T-helper 2 cell treated with Interferon-gamma antibody and Interleukin-4, amounts not matched to agents 100 ng/mL and 5 ng/mL, for 36 hours (primary cell): ENCODE measurements at regions not wholly inside any gene's neighbourhood (a gene's known extent, or its start where the extent isn't known, plus 50 kb on each side); places are given as distances from the start of the nearest gene placed in this dataset.

ENCODE experiments used
- intact Hi-C: fragments of 100-400 bp; cut with micrococcal nuclease; formaldehyde crosslinking; loops from one replicate; pipeline ENCODE4 v1.15.1; 2023

DNA sequence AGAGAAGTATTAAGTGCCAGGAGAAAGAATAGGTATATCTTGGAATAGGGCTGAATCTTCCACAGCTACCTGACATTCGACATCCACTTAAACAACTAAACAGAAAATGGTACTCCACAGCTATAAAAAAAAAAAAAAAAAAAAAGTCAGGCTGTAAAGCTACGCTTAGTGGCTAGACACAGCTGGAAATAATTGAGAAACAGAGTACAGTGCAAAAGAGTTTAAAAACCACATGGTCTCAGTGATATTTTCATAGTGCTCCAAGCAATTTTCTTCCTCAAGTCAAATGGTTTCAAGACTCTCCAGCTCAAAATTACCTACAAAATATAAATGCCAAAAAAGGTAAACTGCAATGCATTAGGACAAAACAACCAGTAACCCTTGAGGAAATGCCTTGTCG lies 607.1 kb downstream of the KCNJ2 start:
- intact Hi-C loops = no loop called here

DNA sequence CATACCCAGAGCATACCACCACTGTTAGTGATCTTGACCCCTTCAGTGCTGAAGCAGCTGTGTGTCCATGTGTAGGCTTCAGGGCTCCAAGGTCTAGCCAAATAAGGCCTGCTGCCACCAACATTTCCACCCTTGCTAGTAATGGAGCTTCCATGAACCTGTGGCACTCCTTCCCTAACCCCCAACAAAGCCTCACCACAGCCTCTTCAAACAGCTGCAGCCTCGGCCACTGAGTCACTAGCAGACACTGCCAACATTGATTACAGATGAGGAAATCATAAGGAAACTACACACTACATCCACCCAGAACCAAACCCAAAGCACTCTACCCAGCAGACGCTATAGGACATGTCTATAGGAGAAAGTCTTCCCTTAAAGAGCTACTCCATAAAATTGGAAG lies 610.7 kb downstream of the KCNJ2 start:
- intact Hi-C loops = no loop called here

DNA sequence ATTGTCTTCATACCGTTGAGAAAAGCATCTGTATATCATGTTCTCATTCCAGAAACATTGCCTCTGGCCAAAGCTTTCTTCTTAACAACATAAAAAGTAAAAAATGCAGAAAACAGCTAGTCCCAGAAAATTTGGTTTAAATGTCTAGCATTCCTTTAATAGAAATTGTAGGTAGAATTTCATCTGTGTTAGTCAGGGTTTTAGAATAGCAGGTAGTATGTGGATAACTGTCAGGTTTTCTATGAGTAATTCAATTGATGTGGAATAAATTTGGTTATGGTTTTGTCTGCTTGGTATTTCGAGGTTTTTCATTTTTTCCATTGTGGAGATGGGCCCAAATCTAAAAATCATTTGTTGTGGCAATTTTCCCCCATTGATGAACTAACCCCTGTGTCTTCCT lies 616.7 kb downstream of the KCNJ2 start:
- intact Hi-C loops = no loop called here

DNA sequence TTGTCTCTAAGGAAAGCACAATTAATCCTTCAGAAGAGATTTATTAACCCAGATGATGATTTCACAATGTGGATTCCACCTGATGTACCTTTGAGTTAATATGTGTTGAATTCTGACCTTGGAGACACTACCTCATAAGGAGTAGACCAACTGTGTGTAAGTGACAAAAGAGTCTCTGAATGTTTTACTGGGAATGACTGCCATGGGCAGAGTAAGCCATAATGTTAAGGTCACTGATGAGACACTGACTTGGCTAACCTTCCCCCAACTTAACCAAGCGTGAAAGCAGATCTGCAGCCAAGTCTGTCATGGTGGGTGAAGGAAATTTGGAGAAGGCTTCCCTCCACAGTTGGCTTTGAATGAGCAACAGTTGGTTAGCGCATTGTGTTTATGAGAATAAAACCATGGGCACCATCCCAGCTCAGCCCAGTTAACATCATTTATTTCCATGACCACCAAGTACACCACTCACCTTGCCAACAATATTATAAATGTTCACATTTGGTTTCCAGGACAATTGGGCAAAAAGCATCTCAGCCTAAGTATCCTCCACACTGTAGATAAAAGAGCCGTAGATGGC lies 618.5 kb downstream of the KCNJ2 start:
- intact Hi-C loops = no loop called here

DNA sequence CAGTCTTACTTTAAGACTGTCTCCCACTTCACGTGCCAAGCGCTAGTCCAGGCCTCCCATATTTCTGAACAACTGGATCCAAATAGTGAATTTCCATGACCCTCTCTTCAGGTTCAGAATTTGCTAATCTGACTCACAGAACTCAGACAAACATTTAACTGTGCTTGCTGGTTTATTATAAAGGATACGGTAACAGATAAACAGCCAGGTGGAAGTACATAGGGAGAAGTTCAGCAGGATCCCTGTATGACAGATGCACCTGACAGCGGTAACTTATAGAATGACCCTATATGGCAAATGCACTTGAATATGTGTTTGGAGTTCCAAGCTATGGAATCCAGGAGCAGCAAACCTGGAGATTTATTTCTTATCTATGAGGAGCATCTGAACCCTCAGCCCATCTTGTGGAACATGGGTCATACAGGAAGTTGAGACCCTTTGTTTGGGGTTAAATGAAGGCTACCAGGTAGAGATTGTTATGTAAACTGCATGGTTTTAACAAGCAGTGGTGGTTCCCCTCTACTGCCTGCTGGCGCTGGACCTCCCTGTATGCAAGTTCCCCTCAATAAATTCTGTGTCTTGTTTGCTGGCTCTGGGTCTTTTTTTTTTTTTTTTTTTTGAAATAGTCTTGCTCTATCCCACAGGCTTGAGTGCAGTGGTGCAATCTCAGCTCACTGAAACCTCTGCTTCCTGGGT lies 622.6 kb downstream of the KCNJ2 start:
- intact Hi-C loops = no loop called here

DNA sequence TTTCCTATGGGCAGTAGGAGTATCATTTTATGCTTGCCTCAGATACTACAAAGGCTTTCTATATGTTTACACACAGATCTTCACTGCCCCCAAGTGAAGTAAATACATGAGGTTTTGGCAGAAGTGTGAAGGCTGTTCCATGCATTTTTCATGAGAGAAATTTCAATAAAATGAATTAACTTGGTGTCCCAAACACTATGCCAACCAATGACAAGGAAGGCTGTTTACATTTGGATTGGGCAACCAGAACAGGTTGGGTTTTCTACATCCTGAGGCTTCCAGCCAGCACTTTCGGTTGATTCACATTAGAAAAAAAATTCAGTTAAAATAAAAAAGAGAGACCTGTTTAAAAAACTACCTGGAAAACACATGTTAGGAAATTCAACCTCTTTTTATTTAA lies 625.4 kb downstream of the KCNJ2 start:
- intact Hi-C loops = no loop called here

DNA sequence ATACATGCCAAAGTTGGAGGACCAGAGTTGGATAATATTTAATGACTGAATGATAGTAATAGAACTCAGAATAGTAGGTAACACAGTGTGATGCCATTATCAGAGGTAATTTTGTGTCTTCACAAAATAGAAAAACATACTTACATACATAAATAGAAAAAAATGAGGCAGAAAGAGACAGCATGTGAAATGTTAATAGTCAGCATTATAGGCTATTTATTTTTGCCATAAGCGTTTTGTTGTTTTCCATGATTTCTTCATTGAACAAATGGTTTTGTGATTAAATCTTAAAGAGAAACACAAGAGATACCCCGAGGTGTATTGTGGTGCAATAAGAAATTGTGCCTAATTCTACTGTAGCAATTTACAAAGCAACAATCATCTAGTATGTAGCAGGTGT lies 626.3 kb downstream of the KCNJ2 start:
- intact Hi-C loops = no loop called here

DNA sequence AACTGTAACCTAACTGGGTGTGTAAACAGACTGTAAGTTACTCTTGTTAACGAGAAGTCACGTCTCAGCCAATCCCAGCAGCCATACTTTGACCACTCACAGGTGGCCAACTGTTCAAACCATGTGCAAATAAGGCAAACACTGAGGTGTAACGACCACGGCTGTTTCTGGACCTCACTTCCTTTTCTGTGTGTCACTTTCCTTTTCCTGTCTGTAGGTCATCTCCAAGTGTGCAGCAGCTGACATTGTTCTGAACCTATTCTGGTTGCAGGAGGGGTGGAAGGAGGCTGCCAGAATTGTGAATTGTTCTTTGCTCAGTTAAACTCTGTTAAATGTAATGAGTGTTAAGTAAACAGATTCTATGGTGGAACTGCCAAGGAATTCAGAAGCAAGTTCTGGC lies 627.4 kb downstream of the KCNJ2 start:
- intact Hi-C loops = no loop called here

DNA sequence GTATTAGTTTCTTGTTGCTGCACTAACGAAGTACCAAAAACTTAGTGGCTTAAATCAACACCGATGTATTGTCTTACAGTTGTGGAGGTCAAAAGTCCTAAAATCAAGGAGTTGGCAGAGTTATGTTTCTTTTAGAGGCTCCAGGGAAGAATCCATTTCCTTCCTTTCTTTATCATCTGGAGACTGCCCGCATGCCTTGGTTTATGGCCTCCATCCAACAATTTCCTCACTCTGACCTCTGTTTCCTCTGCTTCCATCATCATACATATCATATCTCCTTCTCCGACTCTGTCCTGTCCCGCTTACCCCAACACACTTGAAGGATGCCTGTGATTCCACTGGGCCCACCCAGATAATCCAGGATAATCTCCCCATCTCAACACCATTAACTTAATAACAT lies 627.8 kb downstream of the KCNJ2 start:
- intact Hi-C loops = no loop called here

DNA sequence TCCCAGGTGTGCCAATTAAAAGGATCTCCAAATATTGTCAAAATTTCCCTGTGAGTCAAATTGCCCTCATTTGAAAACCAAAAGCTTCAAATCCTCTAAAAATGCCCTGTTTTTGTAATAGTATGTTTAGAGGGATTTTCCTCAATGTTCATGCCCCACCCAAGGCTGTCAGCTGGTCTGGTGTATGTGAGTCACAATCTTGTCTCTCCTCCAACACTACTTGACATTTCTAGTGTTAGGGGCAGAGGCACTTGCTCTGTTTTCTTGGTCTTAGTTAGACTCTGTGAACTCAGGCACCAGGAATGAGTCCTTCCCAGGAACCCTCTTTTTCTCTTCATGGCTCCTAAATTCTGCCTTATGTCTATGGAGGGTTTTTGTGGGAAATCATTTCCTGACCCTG lies 634.8 kb downstream of the KCNJ2 start:
- intact Hi-C loops = no loop called here

DNA sequence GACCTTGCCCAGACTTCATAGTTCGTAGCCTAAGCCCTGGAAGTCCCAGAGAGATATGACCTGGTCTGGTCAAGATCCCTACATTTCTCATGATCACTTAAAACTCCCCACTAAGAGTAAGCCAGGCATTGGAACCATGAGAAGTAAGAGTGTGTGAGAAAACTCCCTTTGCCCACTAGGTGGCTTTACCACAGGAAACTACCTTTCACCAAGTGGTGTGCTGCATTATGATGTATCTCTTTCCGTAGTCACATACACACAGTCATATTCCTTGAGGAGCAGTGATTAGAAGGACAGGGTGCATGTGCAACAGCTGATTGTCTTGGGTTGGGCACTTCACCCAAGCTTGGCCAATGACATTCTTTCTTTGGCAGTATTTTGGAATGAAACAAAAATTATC lies 639.3 kb downstream of the KCNJ2 start:
- intact Hi-C loops = no loop called here

DNA sequence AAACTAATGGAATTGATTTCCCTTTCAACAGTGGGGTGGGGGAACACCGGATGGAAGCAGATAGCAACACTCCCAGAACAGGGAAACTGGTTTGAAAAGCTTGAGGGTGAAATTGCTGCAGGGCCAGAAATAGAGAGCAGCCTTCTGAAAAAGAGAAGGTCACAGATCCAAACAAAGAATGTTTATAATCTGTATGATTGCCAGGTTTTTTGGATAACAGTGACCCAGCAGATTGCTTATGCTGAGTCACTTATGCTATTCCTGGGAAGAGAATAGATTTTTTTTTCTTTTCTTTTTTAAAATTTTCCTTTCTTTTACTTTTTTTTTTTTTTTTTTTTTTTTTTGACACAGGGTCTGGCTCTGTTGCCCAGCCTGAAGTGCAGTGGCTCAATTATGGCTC lies 641.3 kb downstream of the KCNJ2 start:
- intact Hi-C loops = no loop called here

DNA sequence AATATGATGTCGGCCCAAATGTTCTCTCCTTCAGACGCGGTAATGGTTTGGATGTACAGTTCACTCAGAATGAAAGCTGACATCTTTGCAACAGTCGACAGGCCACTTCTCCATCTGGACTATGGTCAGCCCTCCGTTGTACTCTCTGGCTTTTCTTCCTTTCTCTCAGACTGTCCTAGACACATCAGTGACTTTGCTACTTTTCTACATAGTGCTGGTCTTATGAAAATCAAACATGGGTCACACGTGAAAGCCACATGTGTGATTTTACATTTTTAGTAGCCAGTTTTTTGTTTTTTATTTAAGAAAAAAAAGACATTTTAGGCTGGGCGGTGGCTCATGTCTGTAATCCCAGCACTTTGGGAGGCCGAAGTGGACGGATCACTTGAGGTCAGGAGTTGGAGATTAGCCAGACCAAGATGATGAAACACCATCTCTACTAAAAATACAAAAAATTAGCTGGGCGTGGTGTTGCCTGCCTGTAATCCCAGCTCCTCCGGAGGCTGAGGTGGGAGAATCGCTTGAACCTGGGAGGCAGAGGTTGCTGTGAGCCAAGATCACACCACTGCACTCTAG lies 644.1 kb downstream of the KCNJ2 start:
- intact Hi-C loops = no loop called here

DNA sequence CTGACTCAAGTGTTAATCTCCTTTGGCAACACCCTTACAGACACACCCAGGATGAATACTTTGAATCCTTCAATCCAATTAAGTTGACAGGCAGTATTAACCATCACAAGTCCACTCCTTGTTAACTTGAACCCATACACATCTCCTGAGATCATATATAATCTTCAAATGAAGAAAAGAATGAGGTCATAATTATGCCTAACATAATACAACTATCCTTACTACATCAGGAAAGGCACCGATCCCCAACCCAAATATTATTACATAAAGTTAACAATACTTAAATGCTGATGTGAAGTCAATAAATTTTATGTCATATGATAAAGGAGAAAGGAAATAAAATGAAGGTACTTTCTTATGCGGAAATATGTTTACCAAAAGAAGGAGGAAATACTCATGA lies 649.9 kb downstream of the KCNJ2 start:
- intact Hi-C loops = no loop called here

DNA sequence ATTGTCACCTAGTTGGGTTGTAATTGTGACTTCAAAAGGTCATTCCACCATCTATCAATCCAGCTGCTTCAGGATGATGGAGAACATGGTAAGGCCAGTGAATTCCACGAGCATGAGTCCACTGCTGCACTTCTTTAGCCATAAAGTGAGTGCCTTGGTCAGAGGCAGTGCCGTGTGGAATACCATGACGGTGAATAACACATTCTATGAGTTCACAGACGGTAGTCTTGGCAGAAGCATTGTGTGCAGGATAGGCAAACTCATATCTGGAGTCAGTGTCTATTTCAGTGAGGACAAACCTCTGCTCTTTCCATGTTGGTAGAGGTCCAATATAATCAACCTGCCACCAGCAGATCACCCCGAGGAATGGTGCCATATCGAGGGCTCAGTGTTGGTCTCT lies 650.9 kb downstream of the KCNJ2 start:
- intact Hi-C loops = no loop called here

DNA sequence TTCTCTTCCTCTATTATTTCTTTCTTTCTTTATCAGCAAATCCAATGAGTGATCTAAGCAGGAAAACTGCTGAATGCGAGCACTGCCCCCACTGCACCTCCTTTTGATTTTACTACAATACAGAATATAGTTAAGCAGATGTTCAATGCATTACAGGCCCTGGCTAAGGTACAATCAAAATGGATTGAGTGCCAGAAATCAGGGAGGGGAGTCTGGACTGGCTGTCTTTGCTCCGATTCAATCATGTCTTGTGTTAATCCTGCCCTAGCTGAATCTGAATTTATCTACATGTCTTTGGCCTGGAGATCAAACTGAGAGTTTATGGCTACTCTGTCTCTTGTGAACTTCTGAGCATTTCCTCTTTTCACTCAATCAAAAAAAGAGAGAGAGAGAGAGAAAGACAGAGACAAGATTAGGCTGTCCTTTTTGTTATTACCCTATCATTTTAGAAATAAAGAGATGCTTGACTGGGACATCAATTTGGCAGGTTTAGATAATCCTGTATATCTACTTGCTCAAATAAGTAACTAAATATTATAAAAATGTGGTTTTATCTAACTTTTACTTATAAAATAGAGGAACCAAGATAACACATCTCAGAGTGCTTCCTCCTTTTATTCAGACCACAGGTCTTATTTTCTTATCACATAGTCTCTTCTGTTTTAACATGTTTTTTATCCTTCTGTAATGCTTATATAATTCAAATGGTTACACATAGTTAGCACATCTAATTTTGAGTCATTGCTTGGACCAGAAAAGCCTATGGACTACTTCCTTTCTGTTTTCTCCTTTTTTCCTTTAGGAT lies 656.2 kb downstream of the KCNJ2 start:
- intact Hi-C loops = no loop called here

DNA sequence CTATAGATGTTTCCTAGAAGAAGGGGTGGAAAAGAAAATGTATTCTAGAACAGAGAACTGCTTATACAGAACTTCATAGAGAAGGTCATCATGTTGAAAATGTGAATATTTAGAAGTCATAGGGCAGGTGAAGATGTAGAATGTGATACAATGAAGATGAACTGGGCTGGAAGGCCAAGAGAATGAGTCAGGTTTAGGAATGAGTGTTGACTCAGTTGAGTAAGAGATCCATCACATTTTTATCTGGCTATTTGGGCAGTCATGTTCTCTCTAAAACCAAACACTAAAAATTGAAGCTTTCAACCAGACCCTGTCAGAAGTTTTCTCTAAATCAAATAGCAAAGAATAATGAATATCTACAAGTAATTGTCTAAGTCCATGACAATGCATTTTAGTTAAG lies 660.5 kb downstream of the KCNJ2 start:
- intact Hi-C loops = no loop called here

DNA sequence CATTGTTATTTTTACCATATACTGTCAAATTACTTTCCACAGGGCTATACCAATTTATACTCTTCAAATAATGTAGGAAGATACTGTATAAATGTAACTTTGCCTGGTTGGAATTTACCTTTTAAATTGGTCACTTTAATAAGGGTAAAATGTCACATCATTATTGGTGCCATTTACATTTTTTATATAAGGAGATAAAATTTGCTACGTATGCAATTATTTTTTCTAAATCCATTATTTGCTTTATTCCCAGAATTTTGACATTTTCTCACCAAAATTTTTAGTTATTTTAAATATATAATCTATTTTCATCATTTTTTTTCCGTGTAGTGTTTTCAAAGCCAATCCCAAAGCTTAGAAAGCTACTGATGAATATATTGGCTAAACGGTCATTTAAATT lies 664.7 kb downstream of the KCNJ2 start:
- intact Hi-C loops = no loop called here

DNA sequence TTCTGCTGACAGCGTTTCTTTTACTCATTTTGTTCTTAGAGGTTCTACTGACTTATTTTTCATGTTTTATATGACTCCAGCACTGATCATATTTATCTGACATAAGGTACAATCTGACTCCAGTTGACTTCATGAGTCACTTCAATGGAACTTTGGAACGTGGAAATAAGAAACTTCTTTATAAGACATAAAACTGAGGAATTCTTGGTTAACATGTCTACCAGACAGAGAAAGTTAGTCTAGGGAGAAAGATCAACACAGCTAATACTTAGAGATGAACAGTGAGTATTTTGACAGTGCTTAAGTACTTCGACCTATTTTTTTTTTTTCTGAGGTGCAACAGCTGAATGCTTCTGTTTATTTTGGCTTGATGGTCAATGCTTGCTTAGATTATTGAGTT lies 679.5 kb downstream of the KCNJ2 start:
- intact Hi-C loops = no loop called here

DNA sequence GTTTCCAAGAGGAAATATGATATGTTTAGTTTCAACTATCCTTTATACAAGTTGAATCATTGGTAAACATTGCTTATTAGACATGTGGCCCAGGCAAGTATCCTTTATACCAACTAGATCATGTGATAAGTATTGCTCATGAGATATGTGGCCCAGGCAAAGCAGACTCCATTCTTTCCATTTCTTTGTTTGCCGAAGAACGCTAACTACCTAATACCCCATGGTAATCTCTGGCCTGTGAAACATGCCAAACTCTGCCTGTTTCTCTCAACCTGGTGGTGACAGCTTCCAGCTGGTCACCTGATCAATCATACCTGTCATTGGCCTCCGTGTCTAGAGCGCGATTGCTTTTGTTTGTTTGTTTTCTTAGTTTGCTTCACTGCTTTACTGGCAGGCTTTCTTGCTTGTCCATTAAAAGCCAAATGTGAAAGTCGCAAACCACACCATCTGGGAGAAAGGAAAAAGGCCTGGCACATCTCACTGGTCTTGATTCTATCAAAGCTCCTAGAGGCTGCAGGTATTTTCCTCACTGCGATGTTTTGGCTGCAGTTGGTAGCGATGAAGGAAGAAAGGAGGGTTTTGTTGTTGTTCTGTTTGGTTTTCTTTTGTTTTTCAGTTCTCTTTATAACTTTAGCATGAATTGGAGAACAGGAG lies 686.2 kb downstream of the KCNJ2 start:
- intact Hi-C loops = no loop called here

DNA sequence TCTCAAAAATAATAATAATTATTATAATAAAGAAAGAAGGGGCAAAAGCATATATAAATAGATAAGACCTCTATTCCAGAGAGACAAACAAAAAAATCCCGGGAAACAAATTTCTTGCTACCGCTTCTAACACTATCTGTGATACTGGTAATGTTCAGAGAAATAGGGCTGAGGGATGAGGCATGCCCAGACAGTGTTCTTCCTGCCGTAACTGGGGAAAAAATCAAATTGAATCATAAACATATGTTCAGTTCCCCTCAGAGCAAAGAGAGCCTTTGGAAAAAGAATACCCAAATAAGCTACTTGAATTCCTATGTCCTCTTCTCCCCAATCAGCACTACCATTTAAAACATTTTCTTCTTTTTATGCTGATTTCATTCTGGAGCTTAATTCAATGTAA lies 688.0 kb downstream of the KCNJ2 start:
- intact Hi-C loops = no loop called here

DNA sequence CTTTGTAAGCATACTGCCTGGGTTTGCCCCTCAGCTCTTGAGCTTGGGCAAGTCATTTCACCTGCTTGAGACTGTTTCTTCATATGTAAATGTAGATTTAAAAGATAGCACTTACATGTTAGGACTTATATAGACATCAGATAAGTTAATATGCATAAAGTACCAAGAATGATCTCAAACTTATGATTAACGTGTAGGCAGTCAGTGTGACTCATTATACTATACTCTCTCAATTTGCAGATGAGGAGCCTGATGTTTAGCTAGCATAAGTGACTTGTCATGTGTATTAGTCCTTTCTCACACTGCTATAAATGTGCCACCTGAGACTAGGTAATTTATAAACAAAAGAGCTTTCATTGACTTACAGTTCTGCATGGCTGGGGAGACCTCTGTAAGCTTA lies 690.5 kb downstream of the KCNJ2 start:
- intact Hi-C loops = no loop called here
